Body of pancreas (tissue), 4 donors: ENCODE measurements at regions not wholly inside any gene's neighbourhood (a gene's known extent, or its start where the extent isn't known, plus 50 kb on each side); places are given as distances from the start of the nearest gene placed in this dataset.

Experiments
- POLR2A ChIP-seq, 3 donors: fragments of 450-650 bp; IDR thresholded peaks; one replicate each; pipeline ENCODE4 v1.6.1; 2016; ENCODE audit warnings: antibody characterized with exemption in 3 of 3, mild to moderate bottlenecking in 2 of 3
- TF ChIP-seq, protein P1 (sequence below), 7 experiments: fragments of 450-650 bp in 4 of 7; fragments of 200-600 bp in 3 of 7; sonication (generic) in 3 of 7; IDR thresholded peaks; one replicate each; pipeline ENCODE4 v1.5.1; 2016 to 2019; ENCODE audit warnings: antibody characterized with exemption in 7 of 7

DNA sequence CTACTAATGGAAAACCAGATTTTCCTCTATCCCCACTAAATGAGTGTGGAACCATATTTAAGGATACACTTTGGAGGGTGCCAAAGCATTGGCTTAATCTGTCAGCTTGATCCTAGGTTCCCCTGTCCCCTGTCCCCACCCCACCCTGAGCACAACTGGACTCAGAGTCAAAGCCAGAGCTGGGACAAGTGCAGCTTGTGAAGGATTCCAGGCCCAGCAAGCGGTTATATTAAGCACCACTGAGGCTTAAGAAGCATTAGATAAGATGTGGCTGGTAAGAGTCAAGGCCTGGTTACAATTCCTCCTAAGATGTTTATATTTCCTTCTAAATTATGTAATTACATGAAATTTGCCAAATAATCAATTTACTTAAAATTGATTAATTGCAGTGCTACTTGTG lies 350.0 kb upstream of the GATB start:
- TF ChIP-seq, protein P1, sequence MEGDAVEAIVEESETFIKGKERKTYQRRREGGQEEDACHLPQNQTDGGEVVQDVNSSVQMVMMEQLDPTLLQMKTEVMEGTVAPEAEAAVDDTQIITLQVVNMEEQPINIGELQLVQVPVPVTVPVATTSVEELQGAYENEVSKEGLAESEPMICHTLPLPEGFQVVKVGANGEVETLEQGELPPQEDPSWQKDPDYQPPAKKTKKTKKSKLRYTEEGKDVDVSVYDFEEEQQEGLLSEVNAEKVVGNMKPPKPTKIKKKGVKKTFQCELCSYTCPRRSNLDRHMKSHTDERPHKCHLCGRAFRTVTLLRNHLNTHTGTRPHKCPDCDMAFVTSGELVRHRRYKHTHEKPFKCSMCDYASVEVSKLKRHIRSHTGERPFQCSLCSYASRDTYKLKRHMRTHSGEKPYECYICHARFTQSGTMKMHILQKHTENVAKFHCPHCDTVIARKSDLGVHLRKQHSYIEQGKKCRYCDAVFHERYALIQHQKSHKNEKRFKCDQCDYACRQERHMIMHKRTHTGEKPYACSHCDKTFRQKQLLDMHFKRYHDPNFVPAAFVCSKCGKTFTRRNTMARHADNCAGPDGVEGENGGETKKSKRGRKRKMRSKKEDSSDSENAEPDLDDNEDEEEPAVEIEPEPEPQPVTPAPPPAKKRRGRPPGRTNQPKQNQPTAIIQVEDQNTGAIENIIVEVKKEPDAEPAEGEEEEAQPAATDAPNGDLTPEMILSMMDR (IDR thresholded peaks at IDR 0.05) = no peak
- TF ChIP-seq POLR2A (IDR thresholded peaks at IDR 0.05) = no peak
